ENCODE measurements at regions not wholly inside any gene's neighbourhood (a gene's known extent, or its start where the extent isn't known, plus 50 kb on each side); places are given as distances from the start of the nearest gene placed in this dataset.

DNA sequence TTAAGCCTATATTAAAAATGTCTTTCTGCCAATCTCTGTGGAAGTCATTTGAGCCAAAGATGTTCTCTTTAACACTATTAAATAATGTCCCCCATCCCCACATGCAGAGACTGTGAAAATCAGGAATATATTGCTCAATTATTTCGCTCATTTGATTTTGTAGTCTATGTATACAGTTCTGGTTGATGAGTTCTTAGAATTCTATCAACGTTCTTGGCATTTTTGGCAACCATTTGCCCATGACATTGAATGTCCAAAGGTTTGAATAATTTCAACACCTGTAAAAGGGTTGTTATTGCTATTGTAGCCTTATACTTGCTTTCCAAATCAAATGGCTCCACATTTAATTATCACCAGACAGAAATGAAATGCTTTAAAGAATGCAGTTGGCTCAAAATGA, 536.1 kb downstream of the CAAP1 start:
- Histone ChIP-seq H3K9me3 (peaks cover 0 to 21% (median 0%) of the 10 kb centered on the region in 11 donors), H3K27me3 (no peaks in the 10 kb centered on the region)
- TF ChIP-seq, protein P1, sequence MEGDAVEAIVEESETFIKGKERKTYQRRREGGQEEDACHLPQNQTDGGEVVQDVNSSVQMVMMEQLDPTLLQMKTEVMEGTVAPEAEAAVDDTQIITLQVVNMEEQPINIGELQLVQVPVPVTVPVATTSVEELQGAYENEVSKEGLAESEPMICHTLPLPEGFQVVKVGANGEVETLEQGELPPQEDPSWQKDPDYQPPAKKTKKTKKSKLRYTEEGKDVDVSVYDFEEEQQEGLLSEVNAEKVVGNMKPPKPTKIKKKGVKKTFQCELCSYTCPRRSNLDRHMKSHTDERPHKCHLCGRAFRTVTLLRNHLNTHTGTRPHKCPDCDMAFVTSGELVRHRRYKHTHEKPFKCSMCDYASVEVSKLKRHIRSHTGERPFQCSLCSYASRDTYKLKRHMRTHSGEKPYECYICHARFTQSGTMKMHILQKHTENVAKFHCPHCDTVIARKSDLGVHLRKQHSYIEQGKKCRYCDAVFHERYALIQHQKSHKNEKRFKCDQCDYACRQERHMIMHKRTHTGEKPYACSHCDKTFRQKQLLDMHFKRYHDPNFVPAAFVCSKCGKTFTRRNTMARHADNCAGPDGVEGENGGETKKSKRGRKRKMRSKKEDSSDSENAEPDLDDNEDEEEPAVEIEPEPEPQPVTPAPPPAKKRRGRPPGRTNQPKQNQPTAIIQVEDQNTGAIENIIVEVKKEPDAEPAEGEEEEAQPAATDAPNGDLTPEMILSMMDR (IDR thresholded peaks at IDR 0.05), result no peak

DNA sequence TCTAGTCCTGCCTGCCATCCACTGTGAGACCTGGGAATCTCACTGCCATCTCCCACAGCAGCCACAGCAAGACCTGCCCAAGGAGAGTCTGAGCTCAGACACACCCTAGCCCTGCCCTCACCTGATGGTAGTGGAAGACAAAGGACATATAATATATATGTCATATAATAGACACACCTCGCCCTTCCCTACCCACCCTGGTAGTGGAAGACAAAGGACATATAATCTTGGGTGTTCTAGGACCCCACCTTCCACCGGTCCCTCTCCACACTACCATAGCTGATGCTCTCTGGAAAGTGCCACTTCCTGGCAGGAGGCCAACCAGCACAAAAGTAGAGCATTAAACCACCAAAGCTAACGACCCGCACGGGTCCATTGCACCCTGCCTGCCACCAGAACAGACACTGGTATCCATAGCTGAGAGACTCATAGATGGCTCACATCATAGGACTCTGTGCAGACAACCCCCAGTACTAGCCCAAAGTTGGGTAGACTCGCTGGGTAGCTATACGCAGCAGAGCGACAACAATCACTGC, 545.6 kb downstream of the CAAP1 start:
- no peaks in the 10 kb centered on the region for H3K27me3 ChIP-seq
- no peak overlapping the region for H3K4me3 ChIP-seq
- no peaks in the 10 kb centered on the region for H3K4me1 ChIP-seq
- H3K9me3 ChIP-seq, result peaks cover 0 to 51% (median 9%) of the 10 kb centered on the region in 11 donors
- no peak for DNase-seq
- 73 to 81% methylated on average over 8 of the region's 8 CpGs for WGBS, 2 donors
- intact Hi-C loops (cut with DNase I), result no loop called here
- no peaks in the 10 kb centered on the region for H3K36me3 ChIP-seq
- H3K27ac ChIP-seq, result no peak overlapping the region
- TF ChIP-seq, protein P1 (IDR thresholded peaks at IDR 0.05), result no peak
- ATAC-seq, result no peak

More for the DNA sequence above, 536.1 kb downstream of the CAAP1 start:
- Histone ChIP-seq H3K27ac (no peak overlapping the region), H3K4me1 (no peaks in the 10 kb centered on the region), H3K36me3 (no peaks in the 10 kb centered on the region), H3K4me3 (no peak overlapping the region)
- 45 to 48% methylated on average over 2 of the region's 2 CpGs for WGBS, 2 donors
- DNase-seq (no peak), ATAC-seq (no peak)
- intact Hi-C loops (cut with DNase I), result no loop called here

DNA sequence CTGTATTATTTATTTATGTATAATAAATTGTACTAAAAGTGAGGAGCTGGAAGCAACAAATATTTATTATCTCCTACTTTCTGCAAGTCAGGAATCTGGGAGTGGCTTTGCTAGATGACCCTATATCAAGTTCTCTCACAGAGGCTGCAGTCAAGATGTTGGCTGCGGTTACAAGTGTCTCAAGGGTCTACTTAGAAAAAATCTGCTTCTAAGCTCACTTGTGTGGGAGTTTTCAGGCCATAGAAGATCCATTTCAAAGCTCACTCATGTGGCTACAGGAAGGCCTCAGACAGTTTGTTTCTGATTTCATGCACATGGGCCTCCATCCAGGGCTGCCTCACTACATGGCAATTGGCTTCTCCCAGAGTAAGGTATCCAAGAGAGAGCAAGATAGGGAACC, 551.1 kb downstream of the CAAP1 start:
- H3K4me3 ChIP-seq, result no peak overlapping the region
- no peaks in the 10 kb centered on the region for H3K4me1 ChIP-seq
- H3K27ac ChIP-seq, result no peak overlapping the region
- ATAC-seq (no peak), DNase-seq (no peak)
- H3K27me3 ChIP-seq, result no peaks in the 10 kb centered on the region
- H3K9me3 ChIP-seq, result peaks cover 0 to 37% (median 9%) of the 10 kb centered on the region in 11 donors
- intact Hi-C loops (cut with DNase I), result no loop called here
- TF ChIP-seq, protein P1 (IDR thresholded peaks at IDR 0.05), result no peak
- H3K36me3 ChIP-seq, result no peaks in the 10 kb centered on the region
- WGBS, 2 donors, result 58 to 65% methylated on average over 1 of the region's 1 CpG

DNA sequence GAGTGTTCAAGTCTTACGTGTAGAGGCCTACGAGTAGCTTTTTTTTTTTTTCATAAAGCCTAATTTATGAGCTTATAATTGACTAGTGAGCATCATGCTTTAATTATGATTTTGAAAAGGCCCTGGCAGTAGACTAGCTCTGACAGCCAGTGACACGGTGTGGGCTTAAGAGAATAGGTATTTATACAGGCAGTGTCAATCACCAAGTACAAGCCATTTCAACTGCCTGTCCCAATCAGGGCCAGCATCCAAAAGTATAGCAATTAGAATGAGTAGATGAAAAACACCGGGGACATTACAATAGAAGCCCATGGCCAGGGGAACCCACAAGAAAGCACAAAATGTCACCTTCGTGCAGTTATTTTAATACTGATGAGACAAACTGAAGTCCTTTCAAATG, 552.8 kb downstream of the CAAP1 start:
- H3K4me3 ChIP-seq, result no peak overlapping the region
- peaks cover 0 to 23% (median 9%) of the 10 kb centered on the region in 11 donors for H3K9me3 ChIP-seq
- no peak overlapping the region for H3K27ac ChIP-seq
- ATAC-seq, result no peak
- intact Hi-C loops (cut with DNase I), result no loop called here
- no peaks in the 10 kb centered on the region for H3K36me3 ChIP-seq
- no peak for DNase-seq
- 86% methylated on average over 5 of the region's 5 CpGs for WGBS, 2 donors
- TF ChIP-seq, protein P1 (IDR thresholded peaks at IDR 0.05), result no peak
- H3K4me1 ChIP-seq, result no peaks in the 10 kb centered on the region
- no peaks in the 10 kb centered on the region for H3K27me3 ChIP-seq
